ENCODE measurements at regions not wholly inside any gene's neighbourhood (a gene's known extent, or its start where the extent isn't known, plus 50 kb on each side); places are given as distances from the start of the nearest gene placed in this dataset.

DNA sequence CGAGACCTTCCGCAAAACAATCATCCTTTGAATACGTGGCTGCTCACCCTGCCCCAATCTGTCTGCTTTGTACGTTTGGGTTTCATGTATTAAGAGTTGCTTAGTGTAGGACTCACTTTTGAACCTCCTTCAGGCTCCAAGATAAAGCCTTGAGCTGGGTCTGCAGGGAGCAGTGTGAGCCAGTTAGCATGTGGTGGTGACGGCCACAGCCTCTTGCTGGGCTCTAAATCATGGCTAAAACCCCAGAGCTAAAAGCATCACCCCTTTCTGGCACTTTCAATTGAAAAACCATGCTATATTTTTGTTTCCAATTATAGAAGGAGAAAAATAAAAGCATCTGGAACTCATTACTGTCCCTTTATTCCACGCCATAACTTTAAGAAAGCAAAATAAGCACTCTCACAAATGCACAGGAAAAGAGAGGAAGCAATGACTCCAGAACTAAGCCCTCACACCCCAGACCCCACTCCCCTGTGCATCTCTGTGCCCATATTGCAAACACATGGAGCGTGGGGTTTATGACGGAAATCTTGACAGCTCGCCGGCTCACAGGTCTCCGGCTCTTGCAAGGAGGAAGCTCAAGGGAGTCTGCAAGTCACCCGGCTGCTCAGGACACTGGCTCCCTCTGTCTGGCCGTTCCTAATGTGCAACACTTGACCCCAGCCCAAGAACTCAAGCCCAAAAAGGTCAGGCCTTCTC is 135.5 kb downstream of the MIS18A start:
- ATAC-seq (ENCODE audit: low read depth) (no peak), DNase-seq (no peak)
- Mint-ChIP-seq H3K27me3 (peaks cover 16% of the 10 kb centered on the region), H3K27ac (no peak overlapping the region), H3K4me1 (no peaks in the 10 kb centered on the region), H3K9me3 (ENCODE audit: insufficient read depth) (no peaks in the 10 kb centered on the region), H3K4me3 (no peak overlapping the region)
- Histone ChIP-seq H3K4me2 (replicated peaks; ENCODE audit: low read depth, low read length, poor library complexity, severe bottlenecking) (no peak overlapping the region), H3K36me3 (replicated peaks in 1 of 2; ENCODE audit: control extremely low read depth in 1 of 2, control insufficient read depth in 1 of 2, extremely low read depth in 1 of 2, insufficient read depth in 2 of 2, low read length in 1 of 2) (no peaks in the 10 kb centered on the region), H3K4me1 (ENCODE audit: control insufficient read depth in 2 of 2, insufficient read depth in 2 of 2, low read length in 2 of 2) (no peaks in the 10 kb centered on the region), H3K9ac (ENCODE audit: low read length) (no peak overlapping the region), H3K27me3 (replicated peaks in 1 of 4; ENCODE audit: control extremely low read depth in 1 of 4, control insufficient read depth in 3 of 4, insufficient read depth in 4 of 4, low read length in 3 of 4) (no peaks in the 10 kb centered on the region), H2AFZ (ENCODE audit: insufficient read depth, low read depth, low read length, poor library complexity, severe bottlenecking) (no peak overlapping the region), H3K4me3 (ENCODE audit: control extremely low read depth in 1 of 5, extremely low read depth in 1 of 5, insufficient read depth in 1 of 5, low read depth in 2 of 5, low read length in 4 of 5) (no peak overlapping the region), H4K20me1 (ENCODE audit: control insufficient read depth, insufficient read depth, low read length, poor library complexity, severe bottlenecking) (no peaks in the 10 kb centered on the region), H3K27ac (ENCODE audit: low read length in 2 of 2) (no peak overlapping the region), H3K79me2 (ENCODE audit: control insufficient read depth, insufficient read depth, low read length) (no peaks in the 10 kb centered on the region), H3K9me3 (ENCODE audit: control extremely low read depth in 1 of 3, control insufficient read depth in 2 of 3, insufficient read depth in 1 of 3, low read length in 2 of 3) (peaks cover 0 to 3% (median 0%) of the 10 kb centered on the region in 3 donors)
- TF ChIP-seq EZH2 (IDR thresholded peaks at IDR 0.05; ENCODE audit: borderline replicate concordance, insufficient read depth, low read depth, low read length, poor library complexity, severe bottlenecking), result no peak
- TF ChIP-seq, protein P1, sequence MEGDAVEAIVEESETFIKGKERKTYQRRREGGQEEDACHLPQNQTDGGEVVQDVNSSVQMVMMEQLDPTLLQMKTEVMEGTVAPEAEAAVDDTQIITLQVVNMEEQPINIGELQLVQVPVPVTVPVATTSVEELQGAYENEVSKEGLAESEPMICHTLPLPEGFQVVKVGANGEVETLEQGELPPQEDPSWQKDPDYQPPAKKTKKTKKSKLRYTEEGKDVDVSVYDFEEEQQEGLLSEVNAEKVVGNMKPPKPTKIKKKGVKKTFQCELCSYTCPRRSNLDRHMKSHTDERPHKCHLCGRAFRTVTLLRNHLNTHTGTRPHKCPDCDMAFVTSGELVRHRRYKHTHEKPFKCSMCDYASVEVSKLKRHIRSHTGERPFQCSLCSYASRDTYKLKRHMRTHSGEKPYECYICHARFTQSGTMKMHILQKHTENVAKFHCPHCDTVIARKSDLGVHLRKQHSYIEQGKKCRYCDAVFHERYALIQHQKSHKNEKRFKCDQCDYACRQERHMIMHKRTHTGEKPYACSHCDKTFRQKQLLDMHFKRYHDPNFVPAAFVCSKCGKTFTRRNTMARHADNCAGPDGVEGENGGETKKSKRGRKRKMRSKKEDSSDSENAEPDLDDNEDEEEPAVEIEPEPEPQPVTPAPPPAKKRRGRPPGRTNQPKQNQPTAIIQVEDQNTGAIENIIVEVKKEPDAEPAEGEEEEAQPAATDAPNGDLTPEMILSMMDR (IDR thresholded peaks at IDR 0.05), result no peak
- 56% methylated on average over 12 of the region's 13 CpGs for WGBS (ENCODE audit: insufficient coverage)
- ChIA-PET CTCF (no interaction called here), POLR2A (no interaction called here)
- intact Hi-C loops (cut with micrococcal nuclease), result no loop called here

DNA sequence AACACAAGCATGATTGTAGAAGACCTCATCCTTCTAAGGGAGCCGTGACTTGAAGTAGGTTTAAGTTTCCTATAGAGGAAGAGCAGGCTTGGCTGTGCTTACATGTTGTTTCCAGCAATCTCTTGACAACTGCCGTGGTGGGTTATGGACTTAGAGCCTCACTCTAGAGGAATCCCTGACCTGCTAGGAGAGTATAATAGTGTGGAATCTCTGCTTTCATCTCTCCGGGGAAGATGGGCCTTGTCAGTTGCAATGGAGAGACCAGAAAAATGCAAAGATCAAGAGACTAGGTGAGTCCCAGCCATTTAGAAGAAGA is 137.6 kb downstream of the MIS18A start:
- Histone ChIP-seq H2AFZ (ENCODE audit: insufficient read depth, low read depth, low read length, poor library complexity, severe bottlenecking) (no peak overlapping the region), H3K9me3 (ENCODE audit: control extremely low read depth in 1 of 3, control insufficient read depth in 2 of 3, insufficient read depth in 1 of 3, low read length in 2 of 3) (peaks cover 0 to 6% (median 3%) of the 10 kb centered on the region in 3 donors), H3K4me1 (ENCODE audit: control insufficient read depth in 2 of 2, insufficient read depth in 2 of 2, low read length in 2 of 2) (no peaks in the 10 kb centered on the region), H3K27ac (ENCODE audit: low read length in 2 of 2) (no peak overlapping the region), H3K4me3 (ENCODE audit: control extremely low read depth in 1 of 5, extremely low read depth in 1 of 5, insufficient read depth in 1 of 5, low read depth in 2 of 5, low read length in 4 of 5) (no peak overlapping the region), H3K79me2 (ENCODE audit: control insufficient read depth, insufficient read depth, low read length) (no peaks in the 10 kb centered on the region), H3K4me2 (replicated peaks; ENCODE audit: low read depth, low read length, poor library complexity, severe bottlenecking) (no peak overlapping the region), H3K9ac (ENCODE audit: low read length) (no peak overlapping the region), H4K20me1 (ENCODE audit: control insufficient read depth, insufficient read depth, low read length, poor library complexity, severe bottlenecking) (no peaks in the 10 kb centered on the region), H3K27me3 (replicated peaks in 1 of 4; ENCODE audit: control extremely low read depth in 1 of 4, control insufficient read depth in 3 of 4, insufficient read depth in 4 of 4, low read length in 3 of 4) (peaks cover 0 to 4% (median 0%) of the 10 kb centered on the region in 4 experiments), H3K36me3 (replicated peaks in 1 of 2; ENCODE audit: control extremely low read depth in 1 of 2, control insufficient read depth in 1 of 2, extremely low read depth in 1 of 2, insufficient read depth in 2 of 2, low read length in 1 of 2) (no peaks in the 10 kb centered on the region)
- TF ChIP-seq, protein P1 (IDR thresholded peaks at IDR 0.05), result no peak
- no peak for TF ChIP-seq EZH2 (IDR thresholded peaks at IDR 0.05; ENCODE audit: borderline replicate concordance, insufficient read depth, low read depth, low read length, poor library complexity, severe bottlenecking)
- no peak for DNase-seq
- ChIA-PET CTCF (no interaction called here), POLR2A (no interaction called here)
- Mint-ChIP-seq H3K4me3 (no peak overlapping the region), H3K27me3 (peaks cover 13% of the 10 kb centered on the region), H3K4me1 (no peaks in the 10 kb centered on the region), H3K9me3 (ENCODE audit: insufficient read depth) (peaks cover 2% of the 10 kb centered on the region), H3K27ac (no peak overlapping the region)
- WGBS (ENCODE audit: insufficient coverage), result 80% methylated on average over 1 of the region's 3 CpGs
- intact Hi-C loops (cut with micrococcal nuclease), result no loop called here
- no peak for ATAC-seq (ENCODE audit: low read depth)
